ENCODE measurements at regions not wholly inside any gene's neighbourhood (a gene's known extent, or its start where the extent isn't known, plus 50 kb on each side); places are given as distances from the start of the nearest gene placed in this dataset.

GRCh38 chr5:6066016-6066415, 312.3 kb downstream of the MED10 start:
- no peak for TF ChIP-seq CTCF (IDR thresholded peaks at IDR 0.05)
- TF ChIP-seq POLR2A (IDR thresholded peaks at IDR 0.05): no peak
- no peak for TF ChIP-seq POLR2AphosphoS5 (IDR thresholded peaks at IDR 0.05)
